Adrenal gland (tissue), 9 donors: ENCODE measurements at regions not wholly inside any gene's neighbourhood (a gene's known extent, or its start where the extent isn't known, plus 50 kb on each side); places are given as distances from the start of the nearest gene placed in this dataset.
A peak's percentile ranks its signal among the peaks of the same experiment; 100 is the strongest.

ENCODE experiments used
- DNase-seq, 7 donors: peaks; one replicate each; pipeline ENCODE4 v3.0.0-alpha.2; 2019 to 2020
- H3K27ac ChIP-seq, 5 donors: fragments of 200-600 bp; sonication (generic) in 4 of 5; 1 replicate in 3 of 5; 2 replicates in 2 of 5; pipeline versions ENCODE4 v1.5.1 to v1.8.0; 2016 to 2020; ENCODE audit warnings: mild to moderate bottlenecking in 1 of 5
- H3K27me3 ChIP-seq: fragments of 200-600 bp; 2 replicates; pipeline ENCODE4 v1.8.0; 2021
- H3K36me3 ChIP-seq, 2 donors: fragments of 200-600 bp; replicated peaks in 1 of 2; 1 replicate in 1 of 2; 2 replicates in 1 of 2; pipeline versions ENCODE4 v1.5.1 to v1.8.0; 2018 to 2022
- H3K4me1 ChIP-seq, 2 donors: fragments of 200-600 bp; replicated peaks in 1 of 2; 1 replicate in 1 of 2; 2 replicates in 1 of 2; pipeline versions ENCODE4 v1.5.1 to v1.8.0; 2018 to 2021
- H3K4me3 ChIP-seq, 4 donors: fragments of 200-600 bp; sonication (generic) in 3 of 4; one replicate each; pipeline ENCODE4 v1.5.1; 2016 to 2018
- H3K9me3 ChIP-seq, 3 donors: fragments of 200-600 bp; sonication (generic) in 1 of 3; replicated peaks in 1 of 3; 1 replicate in 2 of 3; 2 replicates in 1 of 3; pipeline versions ENCODE4 v1.5.1 to v1.8.0; 2016 to 2021
- POLR2A ChIP-seq, 2 donors: fragments of 450-650 bp; IDR thresholded peaks; one replicate each; pipeline ENCODE4 v1.6.1; 2017; ENCODE audit warnings: antibody characterized with exemption in 2 of 2, mild to moderate bottlenecking in 2 of 2, moderate library complexity in 1 of 2
- WGBS, 4 donors: extraction: QIAGEN DNeasy Blood & Tissue Kit in 2 of 4; methylation state at CpG; one replicate each; pipeline versions ENCODE4 v1.1.5 to v1.1.7; 2013 to 2017; 5-methylcytosine and 5-hydroxymethylcytosine counted together
- intact Hi-C, 2 donors: fragments of 100-400 bp; cut with DNase I; formaldehyde crosslinking; loops; one replicate each; pipeline versions ENCODE4 v1.14.1 to v1.15.0; 2022 to 2023
- TF ChIP-seq, protein P1 (sequence below), 6 experiments: fragments of 450-650 bp in 4 of 6; fragments of 200-600 bp in 2 of 6; sonication (generic) in 1 of 6; IDR thresholded peaks; 1 replicate in 5 of 6; 2 replicates in 1 of 6; pipeline versions ENCODE4 v1.5.1 to v1.8.0; 2016 to 2021; ENCODE audit warnings: antibody characterized with exemption in 6 of 6, mild to moderate bottlenecking in 2 of 6, moderate library complexity in 1 of 6
- donor health status: healthy with polysubstance abuse.
- donor health status: Bipolar disorder and iron deficiency.
- donor health status: DM: yes; HTN: yes; CAD: no.
- donor health status: DM: no; HTN: no; CAD: no.
- donor health status: DM: no; HTN: no; CAD: no.

DNA sequence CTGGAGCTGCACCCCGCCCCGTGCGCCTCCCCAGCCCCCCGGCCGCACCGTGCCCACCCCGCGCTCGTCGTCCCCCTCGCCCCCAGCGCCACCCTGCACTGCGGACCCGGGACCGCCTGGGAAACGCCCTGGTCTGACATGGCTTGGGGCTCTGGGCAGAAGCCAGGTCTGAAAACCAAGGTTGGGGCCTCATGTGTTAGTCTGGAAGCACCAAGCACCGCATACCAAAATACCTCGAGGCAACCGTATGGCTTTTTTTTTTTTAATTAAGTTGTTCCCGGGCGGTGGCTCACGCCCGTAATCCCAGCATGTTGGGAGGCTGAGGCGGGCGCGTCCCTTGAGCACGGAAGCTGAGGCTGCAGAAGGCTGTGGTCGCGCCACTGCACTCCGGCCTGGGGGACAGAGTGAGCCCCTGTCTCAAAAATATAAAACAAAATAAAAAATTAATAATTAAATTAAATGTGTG lies 91.5 kb upstream of the CHD2 start:
- DNase-seq, result peak in 6 of 7 donors; percentile 62 to 77 (median 67)
- WGBS, 4 donors, result 2 to 17% (median 6%) methylated on average over 15 to 30 of the region's 30 CpGs

DNA sequence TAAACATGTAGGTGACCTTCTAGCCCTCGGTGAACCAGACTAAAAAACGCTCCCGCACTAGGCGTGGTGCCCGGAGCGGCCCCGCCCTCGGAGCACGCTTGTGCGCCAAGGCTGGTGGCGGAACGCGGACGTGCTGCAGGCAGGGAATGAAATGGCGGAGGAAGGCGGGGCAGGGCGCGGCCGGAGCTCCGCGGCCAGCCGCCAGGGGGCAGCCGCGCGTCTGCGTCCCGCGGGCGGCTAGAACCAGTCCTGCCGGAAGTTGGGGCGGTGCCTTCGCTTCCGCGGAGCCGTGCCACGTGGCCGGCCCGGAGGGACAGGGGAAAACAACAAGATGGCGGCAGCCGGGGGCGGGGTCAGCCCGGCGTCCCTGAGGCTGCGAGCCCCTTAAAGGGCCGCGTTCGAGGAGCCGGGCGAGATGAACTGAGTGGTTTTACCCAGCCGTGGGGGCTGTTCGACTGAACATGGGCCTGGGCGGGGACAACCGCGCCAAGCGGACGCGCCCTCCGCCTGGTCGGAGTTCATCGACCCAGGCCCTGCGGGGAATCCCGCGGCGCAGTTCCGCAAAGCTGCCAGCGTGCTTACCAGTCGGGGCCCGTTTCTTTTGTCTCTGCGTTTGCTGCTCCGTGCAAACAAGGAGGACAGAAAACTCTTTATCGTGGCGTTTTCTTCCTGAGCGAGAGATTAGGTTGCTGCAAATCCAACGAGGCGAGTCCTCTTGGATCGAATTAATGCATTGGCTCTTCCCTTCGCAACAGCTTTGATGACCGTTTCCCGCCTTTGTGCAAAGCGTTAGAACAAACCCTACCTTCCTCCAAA lies 90.9 kb upstream of the CHD2 start:
- 0 to 3% (median 1%) methylated on average over 29 to 80 of the region's 80 CpGs for WGBS, 4 donors
- Histone ChIP-seq H3K4me1 (peaks cover 14 to 38% of the 10 kb centered on the region in 2 donors), H3K9me3 (no peaks in the 10 kb centered on the region), H3K27me3 (no peaks in the 10 kb centered on the region), H3K4me3 (peak overlapping the region in 3 of 4 donors; percentile 37 to 66 (median 46)), H3K27ac (peak overlapping the region; percentile 87 to 99 (median 93)), H3K36me3 (no peaks in the 10 kb centered on the region)
- TF ChIP-seq, protein P1, sequence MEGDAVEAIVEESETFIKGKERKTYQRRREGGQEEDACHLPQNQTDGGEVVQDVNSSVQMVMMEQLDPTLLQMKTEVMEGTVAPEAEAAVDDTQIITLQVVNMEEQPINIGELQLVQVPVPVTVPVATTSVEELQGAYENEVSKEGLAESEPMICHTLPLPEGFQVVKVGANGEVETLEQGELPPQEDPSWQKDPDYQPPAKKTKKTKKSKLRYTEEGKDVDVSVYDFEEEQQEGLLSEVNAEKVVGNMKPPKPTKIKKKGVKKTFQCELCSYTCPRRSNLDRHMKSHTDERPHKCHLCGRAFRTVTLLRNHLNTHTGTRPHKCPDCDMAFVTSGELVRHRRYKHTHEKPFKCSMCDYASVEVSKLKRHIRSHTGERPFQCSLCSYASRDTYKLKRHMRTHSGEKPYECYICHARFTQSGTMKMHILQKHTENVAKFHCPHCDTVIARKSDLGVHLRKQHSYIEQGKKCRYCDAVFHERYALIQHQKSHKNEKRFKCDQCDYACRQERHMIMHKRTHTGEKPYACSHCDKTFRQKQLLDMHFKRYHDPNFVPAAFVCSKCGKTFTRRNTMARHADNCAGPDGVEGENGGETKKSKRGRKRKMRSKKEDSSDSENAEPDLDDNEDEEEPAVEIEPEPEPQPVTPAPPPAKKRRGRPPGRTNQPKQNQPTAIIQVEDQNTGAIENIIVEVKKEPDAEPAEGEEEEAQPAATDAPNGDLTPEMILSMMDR (IDR thresholded peaks at IDR 0.05), result peak; percentile 78 to 100 (median 93)
- peak; percentile 66 to 86 for TF ChIP-seq POLR2A (IDR thresholded peaks at IDR 0.05)
- intact Hi-C loops, result loop anchor here in 1 of 2 donors (10.0 kb wide), 2 partner anchors 106 to 216 kb away; no protein-coding TSS in a partner anchor
- DNase-seq, result peak; percentile 97 to 99 (median 98)

More for the DNA sequence above, 91.5 kb upstream of the CHD2 start:
- TF ChIP-seq, protein P1 (IDR thresholded peaks at IDR 0.05), result no peak
- TF ChIP-seq POLR2A (IDR thresholded peaks at IDR 0.05), result no peak
- H3K4me3 ChIP-seq, result peak overlapping the region in 2 of 4 donors; percentile 16 to 66
- intact Hi-C loops, result loop anchor here in 1 of 2 donors (10.0 kb wide), 2 partner anchors 106 to 216 kb away; no protein-coding TSS in a partner anchor
- no peaks in the 10 kb centered on the region for H3K27me3 ChIP-seq
- peak overlapping the region; percentile 86 to 99 (median 93) for H3K27ac ChIP-seq
- no peaks in the 10 kb centered on the region for H3K9me3 ChIP-seq
- H3K4me1 ChIP-seq, result peaks cover 19 to 42% of the 10 kb centered on the region in 2 donors
- no peaks in the 10 kb centered on the region for H3K36me3 ChIP-seq

DNA sequence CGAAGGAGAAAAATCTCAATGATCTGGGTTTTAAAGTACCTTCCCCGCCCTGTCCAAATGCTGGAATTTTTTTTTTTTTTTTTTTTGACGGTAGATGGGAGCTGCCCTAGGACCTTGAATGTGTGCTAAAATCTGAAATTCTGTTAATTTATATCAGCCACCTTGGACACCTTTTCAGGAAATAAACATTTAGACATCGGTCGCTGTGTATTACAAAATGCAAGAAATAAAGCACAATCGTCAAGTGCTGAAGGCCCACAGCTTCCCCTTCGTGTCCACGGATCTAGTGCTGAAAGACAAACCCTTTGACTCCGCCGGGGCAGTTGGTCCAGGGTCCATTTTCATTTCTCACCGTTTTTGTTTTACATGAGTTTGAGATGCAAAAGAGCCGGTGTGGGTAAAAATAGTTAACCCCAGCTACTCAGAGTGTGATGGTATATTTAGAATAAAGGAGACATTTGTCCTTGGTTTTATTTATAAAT lies 90.2 kb upstream of the CHD2 start:
- H3K27ac ChIP-seq, result peak overlapping the region; percentile 87 to 99 (median 93)
- intact Hi-C loops, result loop anchor here (5.0 to 10.0 kb wide), 3 partner anchors 72 to 215 kb away; no protein-coding TSS in a partner anchor
- peak in 6 of 7 donors; percentile 46 to 80 (median 63) for DNase-seq
- no peaks in the 10 kb centered on the region for H3K27me3 ChIP-seq
- peaks cover 8 to 32% of the 10 kb centered on the region in 2 donors for H3K4me1 ChIP-seq
- no peaks in the 10 kb centered on the region for H3K36me3 ChIP-seq
- H3K4me3 ChIP-seq, result peak overlapping the region in 3 of 4 donors; percentile 37 to 66 (median 46)
- H3K9me3 ChIP-seq, result no peaks in the 10 kb centered on the region
- WGBS, 4 donors, result 5 to 12% (median 6%) methylated on average over 12 of the region's 12 CpGs
- TF ChIP-seq, protein P1 (IDR thresholded peaks at IDR 0.05), result no peak
- TF ChIP-seq POLR2A (IDR thresholded peaks at IDR 0.05), result no peak
